Ectodermal cell (in vitro differentiated cells): ENCODE measurements at regions not wholly inside any gene's neighbourhood (a gene's known extent, or its start where the extent isn't known, plus 50 kb on each side); places are given as distances from the start of the nearest gene placed in this dataset.

ENCODE experiments used
- H3K27ac ChIP-seq: 2 replicates; pipeline ENCODE4 v1.7.0; 2013; ENCODE audit warnings: mild to moderate bottlenecking, low read depth, low read length; ENCODE audit not compliant: insufficient read depth, poor library complexity, severe bottlenecking
- H3K27me3 ChIP-seq: 2 replicates; pipeline ENCODE4 v1.7.0; 2013; ENCODE audit warnings: mild to moderate bottlenecking, low read length; ENCODE audit not compliant: insufficient read depth, control insufficient read depth, poor library complexity, severe bottlenecking
- H3K36me3 ChIP-seq: one replicate; pipeline ENCODE4 v1.7.0; 2013; ENCODE audit warnings: low read length; ENCODE audit not compliant: control insufficient read depth, insufficient read depth
- H3K4me1 ChIP-seq: one replicate; pipeline ENCODE4 v1.7.0; 2013; ENCODE audit warnings: low read length; ENCODE audit not compliant: control insufficient read depth, insufficient read depth
- H3K4me3 ChIP-seq: 2 replicates; pipeline ENCODE4 v1.7.0; 2013; ENCODE audit warnings: low read depth, low read length, control low read depth; ENCODE audit not compliant: insufficient read depth
- H3K9me3 ChIP-seq: 2 replicates; pipeline ENCODE4 v1.7.0; 2013; ENCODE audit warnings: mild to moderate bottlenecking, low read length, moderate library complexity; ENCODE audit not compliant: control insufficient read depth
- WGBS, 2 experiments: methylation state at CpG; one replicate each; pipeline ENCODE4 v1.1.7; 2013; ENCODE audit warnings: missing lambda C conversion rate in 2 of 2; 5-methylcytosine and 5-hydroxymethylcytosine counted together

- H3K4me3 ChIP-seq: no peak overlapping the region
- no peaks in the 10 kb centered on the region for H3K4me1 ChIP-seq
- no peak overlapping the region for H3K27ac ChIP-seq
- H3K36me3 ChIP-seq: no peaks in the 10 kb centered on the region
- H3K27me3 ChIP-seq: no peaks in the 10 kb centered on the region
- WGBS, 2 experiments: 83 to 100% methylated on average over 1 of the region's 1 CpG
- H3K9me3 ChIP-seq: no peaks in the 10 kb centered on the region
Observed at GRCh38 chrY:15397556-15398280, 873.4 kb downstream of the NLGN4Y start.

- Histone ChIP-seq H3K4me3 (no peak overlapping the region), H3K9me3 (no peaks in the 10 kb centered on the region), H3K27ac (no peak overlapping the region), H3K27me3 (no peaks in the 10 kb centered on the region), H3K4me1 (no peaks in the 10 kb centered on the region), H3K36me3 (no peaks in the 10 kb centered on the region)
- WGBS, 2 experiments: 90 to 100% methylated on average over 1 of the region's 2 CpGs
Observed at GRCh38 chrY:15402451-15402850, 878.1 kb downstream of the NLGN4Y start.

- H3K4me1 ChIP-seq: no peaks in the 10 kb centered on the region
- H3K27me3 ChIP-seq: no peaks in the 10 kb centered on the region
- no peak overlapping the region for H3K4me3 ChIP-seq
- H3K9me3 ChIP-seq: no peaks in the 10 kb centered on the region
- no peak overlapping the region for H3K27ac ChIP-seq
- WGBS, 2 experiments: 87 to 94% methylated on average over 1 of the region's 1 CpG
- H3K36me3 ChIP-seq: no peaks in the 10 kb centered on the region
Observed at GRCh38 chrY:15404551-15404950, 880.2 kb downstream of the NLGN4Y start.

GRCh38 chrY:15415165-15415564 lies 890.8 kb downstream of the NLGN4Y start:
- no peaks in the 10 kb centered on the region for H3K4me1 ChIP-seq
- H3K27me3 ChIP-seq: no peaks in the 10 kb centered on the region
- H3K27ac ChIP-seq: no peak overlapping the region
- 93 to 100% methylated on average over 1 of the region's 1 CpG for WGBS, 2 experiments
- H3K36me3 ChIP-seq: no peaks in the 10 kb centered on the region
- H3K4me3 ChIP-seq: no peak overlapping the region
- H3K9me3 ChIP-seq: no peaks in the 10 kb centered on the region

GRCh38 chrY:15418613-15419012 lies 894.3 kb downstream of the NLGN4Y start:
- no peaks in the 10 kb centered on the region for H3K9me3 ChIP-seq

GRCh38 chrY:15424665-15425132 lies 900.4 kb downstream of the NLGN4Y start:
- 2 to 3% methylated on average over 6 of the region's 6 CpGs for WGBS, 2 experiments
- H3K27me3 ChIP-seq: no peaks in the 10 kb centered on the region
- H3K9me3 ChIP-seq: no peaks in the 10 kb centered on the region
- H3K4me3 ChIP-seq: peak overlapping the region; percentile 6
- no peaks in the 10 kb centered on the region for H3K36me3 ChIP-seq
- H3K27ac ChIP-seq: peak overlapping the region; percentile 74
- H3K4me1 ChIP-seq: peaks cover 10% of the 10 kb centered on the region

More at GRCh38 chrY:15418613-15419012, 894.3 kb downstream of the NLGN4Y start:
- H3K4me1 ChIP-seq: peaks cover 2% of the 10 kb centered on the region
- no peaks in the 10 kb centered on the region for H3K36me3 ChIP-seq
- H3K4me3 ChIP-seq: no peak overlapping the region
- no peak overlapping the region for H3K27ac ChIP-seq
- H3K27me3 ChIP-seq: no peaks in the 10 kb centered on the region

- WGBS, 2 experiments: 34 to 48% methylated on average over 4 of the region's 4 CpGs
Observed at GRCh38 chrY:15440021-15440695, 915.8 kb downstream of the NLGN4Y start.

GRCh38 chrY:15440696-15441408 lies 916.5 kb downstream of the NLGN4Y start:
- Histone ChIP-seq H3K27me3 (no peaks in the 10 kb centered on the region), H3K9me3 (no peaks in the 10 kb centered on the region), H3K27ac (no peak overlapping the region), H3K4me1 (no peaks in the 10 kb centered on the region), H3K36me3 (no peaks in the 10 kb centered on the region), H3K4me3 (no peak overlapping the region)
- WGBS, 2 experiments: 53 to 70% methylated on average over 5 to 8 of the region's 8 CpGs

More at GRCh38 chrY:15440021-15440695, 915.8 kb downstream of the NLGN4Y start:
- no peaks in the 10 kb centered on the region for H3K36me3 ChIP-seq
- H3K27me3 ChIP-seq: no peaks in the 10 kb centered on the region
- no peaks in the 10 kb centered on the region for H3K9me3 ChIP-seq
- H3K4me3 ChIP-seq: no peak overlapping the region
- no peak overlapping the region for H3K27ac ChIP-seq
- H3K4me1 ChIP-seq: no peaks in the 10 kb centered on the region

- H3K27me3 ChIP-seq: no peaks in the 10 kb centered on the region
- no peak overlapping the region for H3K27ac ChIP-seq
- no peaks in the 10 kb centered on the region for H3K9me3 ChIP-seq
- no peaks in the 10 kb centered on the region for H3K4me1 ChIP-seq
- no peaks in the 10 kb centered on the region for H3K36me3 ChIP-seq
- no CpG with 5 or more reads among the region's 1 CpG for WGBS, 2 experiments
- H3K4me3 ChIP-seq: no peak overlapping the region
Observed at GRCh38 chrY:15441878-15442277, 917.5 kb downstream of the NLGN4Y start.

GRCh38 chrY:15445871-15446270 lies 921.5 kb downstream of the NLGN4Y start:
- Histone ChIP-seq H3K4me3 (no peak overlapping the region), H3K36me3 (no peaks in the 10 kb centered on the region), H3K27ac (no peak overlapping the region), H3K9me3 (no peaks in the 10 kb centered on the region), H3K4me1 (no peaks in the 10 kb centered on the region), H3K27me3 (no peaks in the 10 kb centered on the region)
- WGBS, 2 experiments: 86 to 100% methylated on average over 1 of the region's 1 CpG
